Central memory CD4-positive, alpha-beta T cell (primary cell): ENCODE measurements at regions not wholly inside any gene's neighbourhood (a gene's known extent, or its start where the extent isn't known, plus 50 kb on each side); places are given as distances from the start of the nearest gene placed in this dataset.
"Not testable (repeated sequence)": the region's sequence is repeated elsewhere in the genome, so short reads cannot be mapped to it uniquely, and the experiment has no call there.

Experiments used
- DNase-seq: peaks from one replicate; pipeline ENCODE4 v3.0.0; 2022

DNA sequence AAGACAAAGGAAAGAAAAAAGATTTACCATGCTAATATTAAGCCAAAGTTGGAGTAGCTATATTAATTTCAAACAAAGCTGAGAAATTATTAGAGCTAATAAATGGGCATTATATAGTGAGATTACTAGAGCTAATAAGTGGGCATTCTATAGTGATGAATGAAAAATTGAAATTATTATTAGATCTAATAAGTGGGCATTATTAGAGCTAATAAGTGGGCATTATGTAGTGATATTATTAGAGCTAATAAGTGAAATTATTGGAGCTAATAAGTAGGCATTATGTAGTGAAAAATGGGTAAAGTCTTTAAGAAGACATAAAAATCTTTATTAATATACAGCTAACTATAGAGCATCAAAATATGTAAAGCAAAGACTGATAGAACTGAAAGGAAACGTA lies 745.7 kb downstream of the TRIB2 start:
- DNase-seq = no peak

DNA sequence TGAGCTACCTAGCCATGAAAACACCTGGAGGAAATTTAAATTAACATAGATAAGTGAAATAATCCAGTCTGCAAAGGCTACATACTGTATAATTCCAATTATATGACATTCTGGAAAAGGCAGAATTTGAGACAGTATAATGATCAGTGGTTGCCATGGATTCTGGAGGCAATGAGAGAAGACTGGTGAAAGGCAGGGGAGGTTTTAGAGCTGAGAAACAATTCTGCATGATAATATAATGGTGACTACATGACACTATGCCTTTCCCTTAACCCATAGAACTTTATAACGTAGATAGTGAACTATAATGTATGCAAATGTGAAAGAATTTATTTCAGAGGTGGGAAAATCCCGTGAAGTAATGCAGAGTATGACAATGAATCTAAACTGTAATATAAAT lies 749.3 kb downstream of the TRIB2 start:
- no peak for DNase-seq

DNA sequence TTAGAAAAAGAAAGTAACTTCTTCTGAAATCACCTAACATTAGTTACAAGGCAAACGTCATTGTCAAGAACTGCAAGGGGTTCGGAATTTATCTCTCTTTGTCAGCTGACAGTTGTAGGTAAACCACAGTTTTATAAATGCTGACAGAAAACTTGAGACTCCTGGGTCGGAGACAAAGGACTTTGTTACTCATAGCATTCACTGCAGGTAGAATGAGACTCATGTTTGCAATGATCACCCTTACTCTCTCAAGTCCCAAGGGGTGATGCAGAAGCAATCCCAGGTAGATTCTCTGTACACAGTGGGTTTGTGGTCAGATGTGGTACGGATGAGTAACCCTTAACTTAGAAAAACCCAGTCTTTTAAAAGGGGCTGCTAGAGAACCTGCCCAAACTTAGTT lies 757.8 kb downstream of the TRIB2 start:
- DNase-seq = no peak

DNA sequence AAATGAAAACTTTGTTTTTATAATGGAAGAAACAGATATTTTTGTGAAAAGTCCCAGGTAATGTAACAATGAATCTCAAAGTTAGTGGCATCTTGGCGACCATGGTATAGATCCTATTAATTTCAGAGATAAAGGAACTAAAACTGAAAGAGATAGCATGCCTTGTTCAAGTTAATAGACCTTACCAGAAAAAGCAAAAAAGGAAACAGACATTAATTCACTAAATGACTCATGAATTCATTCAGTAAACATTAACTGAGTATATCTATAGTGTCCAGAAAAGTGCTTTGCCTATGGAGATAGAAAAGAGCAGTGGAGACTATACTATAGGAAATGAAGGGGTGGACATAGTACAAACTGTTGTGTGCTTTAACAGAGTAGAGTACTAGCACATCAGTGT lies 763.3 kb downstream of the TRIB2 start:
- DNase-seq = no peak

DNA sequence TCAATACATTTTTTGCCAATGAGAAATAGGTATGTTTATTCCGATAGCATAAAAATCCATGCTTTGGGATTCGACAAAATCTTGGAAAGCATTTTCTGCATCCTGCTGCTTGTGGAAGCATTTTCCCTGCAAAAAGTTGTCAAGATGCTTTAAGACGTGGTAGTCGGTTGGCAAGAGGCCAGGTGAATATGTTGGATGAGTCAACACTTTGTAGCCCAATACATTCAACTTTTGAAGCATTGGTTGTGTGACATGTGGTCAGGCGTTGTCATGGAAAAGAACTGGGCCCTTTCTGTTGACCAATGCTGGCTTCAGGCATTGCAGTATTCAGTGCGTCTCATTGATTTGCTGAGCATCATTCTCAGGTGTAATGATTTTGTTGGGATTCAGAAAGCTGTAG lies 764.5 kb downstream of the TRIB2 start:
- DNase-seq = no peak

DNA sequence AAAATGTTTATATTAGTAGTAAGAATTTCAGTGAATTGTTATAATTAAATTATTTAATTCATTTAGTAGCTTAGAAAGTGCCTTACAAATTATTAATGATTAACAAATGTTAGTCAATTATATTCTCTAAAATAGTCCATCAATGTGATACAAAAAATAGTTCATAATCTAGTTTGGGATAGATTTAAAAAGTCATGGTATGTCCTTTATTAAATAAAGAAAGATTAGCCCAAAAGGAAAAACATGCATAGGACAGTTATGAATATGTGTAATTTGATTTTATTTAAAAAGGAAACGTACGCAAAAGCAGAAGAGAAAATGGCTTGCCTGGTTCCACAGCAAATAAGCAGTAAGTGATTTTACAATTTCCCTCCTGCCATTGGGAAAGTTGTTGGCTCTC lies 768.5 kb downstream of the TRIB2 start:
- DNase-seq = no peak

DNA sequence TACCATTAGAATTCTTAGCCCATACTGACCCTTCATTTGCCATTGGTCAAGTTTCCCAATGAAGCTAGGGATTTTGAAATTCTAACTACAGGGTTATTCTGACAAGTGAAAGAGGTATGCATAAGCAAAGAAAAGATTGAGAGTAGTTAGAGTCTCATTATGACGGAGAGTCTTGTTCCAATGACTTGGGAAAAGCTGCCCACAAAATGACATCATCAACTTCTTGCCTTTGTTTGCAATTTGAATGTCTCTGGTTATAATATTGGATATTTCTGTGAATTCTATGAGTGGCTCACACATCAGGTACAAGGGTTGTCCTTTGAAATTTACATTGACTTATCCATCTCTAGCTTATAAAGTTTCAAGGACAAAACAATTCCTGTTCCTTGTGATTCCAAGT lies 772.2 kb downstream of the TRIB2 start:
- DNase-seq = no peak

DNA sequence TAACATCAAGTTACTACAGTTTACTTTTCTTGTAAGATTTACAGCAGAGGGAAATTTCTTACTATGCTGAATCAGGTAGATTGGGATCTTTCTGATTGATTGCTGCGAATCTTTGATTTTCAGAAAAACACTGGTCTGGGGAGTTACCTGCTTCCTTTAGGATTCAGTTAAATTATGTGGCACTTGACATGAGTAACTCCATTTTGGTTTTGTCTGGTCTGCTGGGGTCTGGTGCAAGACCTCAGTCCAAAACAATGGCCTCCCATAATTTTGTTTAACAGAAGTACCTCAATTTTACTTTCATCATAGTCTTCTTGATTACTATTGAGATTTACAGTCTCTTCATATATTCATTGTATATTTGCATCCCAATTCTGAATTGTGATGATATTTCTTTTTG lies 775.5 kb downstream of the TRIB2 start:
- DNase-seq = no peak

DNA sequence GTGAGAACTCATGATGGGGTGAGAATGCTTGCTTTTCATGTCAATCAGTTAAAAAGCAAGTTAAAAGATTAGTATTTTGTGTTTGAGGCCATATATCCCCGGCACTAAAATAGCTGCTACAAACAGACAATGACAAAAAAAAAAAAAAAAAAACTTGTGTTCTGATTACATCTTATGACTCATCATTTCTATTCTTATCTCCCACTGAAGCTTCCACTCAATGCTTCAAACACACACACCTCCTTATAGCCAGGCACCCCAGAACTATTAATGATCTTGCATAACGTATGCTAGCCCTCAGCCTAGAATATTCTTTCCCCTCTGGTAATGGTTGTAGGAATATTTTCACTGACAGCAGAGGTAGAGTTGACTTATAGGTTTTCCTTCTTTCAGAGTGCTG lies 778.3 kb downstream of the TRIB2 start:
- DNase-seq = no peak

DNA sequence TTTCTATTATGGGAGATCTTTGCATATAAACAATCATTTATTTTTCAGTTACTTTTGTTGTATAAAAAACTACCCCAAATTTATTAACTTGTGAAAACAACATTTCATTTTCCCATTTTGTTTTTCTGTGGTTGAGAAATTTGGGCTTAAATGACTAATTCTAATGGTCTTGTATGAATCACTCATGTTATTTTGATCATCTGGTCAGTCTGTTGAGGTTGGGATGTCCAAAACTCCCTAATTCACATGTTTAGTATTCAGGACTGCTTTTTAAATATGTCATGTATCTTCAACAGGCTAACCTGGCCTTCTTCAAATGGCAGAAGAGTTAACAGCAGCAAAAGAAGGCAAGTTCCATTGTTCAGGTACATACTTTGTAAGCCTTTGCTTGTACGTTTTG lies 788.1 kb downstream of the TRIB2 start:
- DNase-seq = no peak

DNA sequence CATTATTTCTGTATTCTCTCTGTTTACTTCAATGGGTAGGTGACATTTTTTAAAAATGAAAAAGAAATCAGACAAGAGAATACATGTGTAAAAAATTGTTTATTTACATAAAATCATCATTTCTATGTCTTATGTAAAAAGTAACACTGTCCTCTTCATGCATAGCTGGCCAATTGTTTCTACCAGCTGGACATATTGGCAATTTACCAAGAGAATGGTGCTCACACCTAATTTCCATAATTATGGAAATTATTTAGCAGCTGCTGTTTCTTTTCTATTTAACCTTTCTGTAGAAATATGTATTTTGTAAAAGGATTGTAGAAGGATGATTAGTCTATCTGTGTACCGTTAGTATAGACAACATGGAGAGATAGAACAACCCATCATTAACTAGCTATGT lies 791.9 kb downstream of the TRIB2 start:
- DNase-seq = no peak

DNA sequence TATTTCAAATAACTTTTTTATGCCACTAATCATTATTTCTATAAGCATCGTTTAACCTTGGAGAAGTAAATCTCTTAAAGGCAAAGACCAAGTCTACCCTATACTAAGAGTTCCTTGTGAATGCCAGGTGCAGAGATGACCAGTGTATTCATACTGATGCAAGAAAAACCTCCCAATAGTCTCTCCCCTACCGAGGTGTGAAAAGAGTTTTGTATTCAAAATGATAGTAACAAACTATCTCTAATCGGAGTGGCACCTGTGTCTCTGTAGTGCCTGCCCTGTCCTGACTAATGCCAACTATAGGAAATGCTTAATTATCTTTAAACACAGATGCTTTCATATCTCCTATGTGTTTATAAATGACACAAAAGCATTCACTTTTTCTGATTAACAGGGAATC lies 798.5 kb downstream of the TRIB2 start:
- no peak for DNase-seq

DNA sequence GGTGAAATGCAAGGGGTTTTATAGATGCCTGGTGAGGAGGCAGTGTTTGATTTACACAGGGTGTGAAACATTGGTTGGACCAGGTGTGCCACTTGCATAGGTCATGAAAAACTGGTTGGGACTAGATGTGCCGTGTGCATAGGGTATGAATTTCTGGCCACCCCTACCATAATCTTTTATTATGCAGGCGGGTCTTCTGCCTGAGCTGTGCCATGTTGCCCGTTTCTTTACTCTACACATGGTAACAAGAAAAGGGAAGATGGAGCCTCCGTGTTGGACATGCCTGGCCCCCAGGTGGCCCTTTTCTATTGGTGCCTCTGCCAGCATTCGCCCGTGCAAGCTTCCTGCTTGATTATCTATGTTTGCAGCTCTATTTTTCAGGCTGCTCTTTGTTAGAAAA lies 805.4 kb downstream of the TRIB2 start:
- no peak for DNase-seq

DNA sequence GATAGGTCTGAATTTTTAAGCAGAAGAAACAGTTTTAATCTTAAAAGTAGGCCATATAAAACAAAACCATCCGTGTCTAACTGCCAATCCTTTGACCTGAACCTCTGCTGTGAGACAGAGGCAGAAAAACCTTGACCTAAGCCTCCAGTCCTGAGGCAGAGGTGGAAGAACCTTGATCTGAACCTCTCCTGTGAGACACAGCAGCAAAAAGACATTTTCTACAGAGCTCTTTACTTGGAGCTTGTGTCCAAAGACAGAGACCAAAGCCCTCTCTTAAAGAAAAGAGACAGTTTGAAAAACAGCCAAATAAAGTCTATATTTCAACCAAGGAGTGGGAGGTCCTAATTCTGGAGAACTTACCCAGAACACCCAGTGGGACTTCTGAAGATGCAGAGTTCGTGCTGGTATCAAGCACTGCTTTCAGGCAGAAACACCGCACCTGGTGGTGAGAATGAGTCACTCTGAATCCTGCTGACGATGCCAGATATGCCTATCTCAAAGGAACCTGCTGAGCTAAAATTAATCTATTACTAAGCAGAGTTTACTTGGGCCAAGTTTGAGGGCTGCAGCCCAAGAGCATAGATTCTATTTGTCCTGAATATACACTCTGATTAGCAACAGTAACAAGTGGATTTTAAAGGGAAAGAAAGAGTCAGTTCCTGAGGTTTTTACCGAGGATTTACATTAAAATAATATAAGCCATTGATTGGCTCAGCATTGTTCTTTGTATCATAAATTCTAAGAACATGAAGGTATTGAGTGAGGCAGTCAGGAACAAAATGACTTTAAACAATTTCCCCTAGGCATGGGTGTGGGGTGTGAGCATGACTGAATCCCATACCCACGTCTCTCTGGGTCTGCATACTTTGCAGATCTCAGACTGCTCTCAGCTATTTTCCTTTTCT lies 806.4 kb downstream of the TRIB2 start:
- no peak for DNase-seq

DNA sequence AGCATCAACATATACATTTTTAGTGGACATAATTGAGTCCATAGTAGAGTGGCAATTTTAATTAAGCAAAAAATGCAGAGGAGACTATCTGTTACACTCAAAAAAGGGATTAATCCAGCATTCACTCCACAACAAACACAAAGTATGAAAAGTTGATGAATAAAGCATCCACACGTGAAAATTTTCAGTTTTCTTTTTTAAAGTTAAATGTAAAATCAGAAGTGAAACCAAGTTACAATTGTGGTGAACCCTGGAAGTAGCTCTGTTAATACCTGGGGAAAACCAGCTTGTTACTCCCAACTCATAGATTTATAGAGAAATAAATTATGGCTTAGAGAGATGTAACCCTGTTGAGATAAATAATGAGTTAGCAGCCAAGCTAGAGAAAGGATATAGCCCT lies 807.8 kb downstream of the TRIB2 start:
- DNase-seq = no peak

DNA sequence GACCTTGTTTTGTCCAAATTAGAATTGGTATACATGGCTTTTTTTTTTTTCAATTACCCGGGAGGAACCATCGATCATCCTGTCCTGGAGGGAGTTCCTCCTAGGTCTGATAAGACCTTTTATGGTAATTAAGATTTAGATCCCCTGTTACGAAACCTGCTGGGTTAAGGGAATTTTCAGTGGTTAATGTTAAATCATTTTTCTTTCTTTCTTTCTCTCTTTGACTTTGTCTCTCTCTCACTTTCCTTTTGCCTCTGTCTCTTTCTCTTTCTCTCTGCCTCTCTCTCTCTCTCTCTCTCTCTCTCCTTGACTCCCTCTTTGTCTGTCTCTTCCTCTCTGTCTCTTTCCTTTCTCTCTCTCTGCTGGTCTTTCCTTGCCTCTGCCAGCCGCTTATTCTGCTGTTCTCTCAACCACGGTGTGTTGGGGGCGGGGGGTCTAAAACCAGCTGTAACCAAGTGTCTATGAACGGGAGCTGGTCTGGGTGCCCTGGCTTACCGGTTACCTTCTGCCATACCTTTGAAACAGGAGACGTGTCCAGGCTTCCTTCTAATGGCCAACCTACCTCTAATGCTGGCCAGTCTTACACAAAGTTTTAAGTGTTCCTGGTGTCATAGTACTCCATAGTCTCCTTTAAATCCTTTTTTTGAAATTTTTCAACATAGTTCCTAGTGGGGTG lies 815.1 kb downstream of the TRIB2 start:
- DNase-seq = not testable (repeated sequence)

DNA sequence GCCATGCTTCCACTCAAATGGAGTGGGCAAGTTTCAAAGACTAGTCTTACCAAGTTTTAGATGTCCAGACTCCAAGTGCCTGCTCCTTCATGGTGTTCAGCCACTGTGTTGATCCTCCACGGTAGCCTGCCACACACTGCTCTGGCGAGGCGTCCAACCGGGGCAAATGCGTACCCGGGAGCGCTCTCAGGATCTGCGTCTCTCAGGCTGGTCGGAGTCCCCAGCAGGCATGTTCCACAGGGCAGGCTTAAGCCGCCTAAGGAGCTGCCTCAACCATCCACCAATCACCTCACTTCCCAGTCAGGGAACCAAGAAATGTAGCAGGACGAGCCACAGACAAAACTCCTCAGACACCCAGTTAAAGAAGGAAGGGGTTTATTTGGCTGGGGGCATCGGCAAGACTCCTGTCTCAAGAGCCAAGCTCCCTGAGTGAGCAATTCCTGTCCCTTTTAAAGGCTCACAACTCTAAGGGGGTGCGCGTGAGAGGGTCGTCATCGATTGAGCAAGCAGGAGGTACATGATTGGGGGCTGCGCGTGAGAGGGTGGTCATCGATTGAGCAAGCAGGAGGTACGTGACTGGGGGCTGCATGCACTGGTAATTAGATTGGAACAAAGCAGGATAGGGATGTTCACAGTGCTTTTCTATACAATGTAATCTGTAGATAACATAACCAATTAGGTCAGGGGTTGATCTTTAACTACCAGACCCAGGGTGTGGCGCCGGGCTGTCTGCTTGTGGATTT lies 816.2 kb downstream of the TRIB2 start:
- DNase-seq = not testable (repeated sequence)

DNA sequence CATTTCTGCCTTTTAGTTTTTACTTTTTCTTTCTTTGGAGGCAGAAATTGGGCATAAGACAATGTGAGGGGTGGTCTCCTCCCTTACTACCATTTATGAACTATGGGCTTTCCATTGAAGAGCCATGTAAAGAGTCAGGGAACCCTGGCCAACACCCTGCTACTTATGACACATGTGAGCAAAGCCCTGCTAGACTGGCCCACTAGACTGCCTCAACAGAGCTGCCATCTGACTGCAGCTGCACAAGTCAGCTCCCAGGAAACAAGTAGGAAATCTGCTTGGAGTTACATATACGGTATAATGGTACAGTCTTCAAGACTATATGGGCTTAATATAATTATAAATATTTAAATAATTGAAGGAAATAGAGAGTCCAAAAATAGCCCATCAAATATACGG lies 816.8 kb downstream of the TRIB2 start:
- DNase-seq = no peak

DNA sequence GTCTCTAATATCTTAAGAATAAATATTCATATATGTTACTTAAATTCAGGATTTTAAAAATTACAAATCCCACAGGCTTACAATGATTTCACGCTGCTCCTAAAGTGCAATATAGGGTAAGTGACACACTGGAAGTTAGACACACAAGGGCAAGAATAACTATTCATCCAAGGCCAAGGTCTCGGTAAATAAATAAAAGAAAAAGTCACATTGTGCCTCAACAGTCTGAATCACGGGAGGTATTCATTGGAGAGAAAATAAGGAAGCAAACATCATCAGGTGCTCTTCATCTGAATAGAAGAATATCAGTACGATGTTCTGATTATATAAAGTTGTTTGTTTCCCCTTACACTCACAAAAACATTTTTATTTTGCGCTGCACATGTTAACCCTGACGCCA lies 820.2 kb downstream of the TRIB2 start:
- DNase-seq = no peak

DNA sequence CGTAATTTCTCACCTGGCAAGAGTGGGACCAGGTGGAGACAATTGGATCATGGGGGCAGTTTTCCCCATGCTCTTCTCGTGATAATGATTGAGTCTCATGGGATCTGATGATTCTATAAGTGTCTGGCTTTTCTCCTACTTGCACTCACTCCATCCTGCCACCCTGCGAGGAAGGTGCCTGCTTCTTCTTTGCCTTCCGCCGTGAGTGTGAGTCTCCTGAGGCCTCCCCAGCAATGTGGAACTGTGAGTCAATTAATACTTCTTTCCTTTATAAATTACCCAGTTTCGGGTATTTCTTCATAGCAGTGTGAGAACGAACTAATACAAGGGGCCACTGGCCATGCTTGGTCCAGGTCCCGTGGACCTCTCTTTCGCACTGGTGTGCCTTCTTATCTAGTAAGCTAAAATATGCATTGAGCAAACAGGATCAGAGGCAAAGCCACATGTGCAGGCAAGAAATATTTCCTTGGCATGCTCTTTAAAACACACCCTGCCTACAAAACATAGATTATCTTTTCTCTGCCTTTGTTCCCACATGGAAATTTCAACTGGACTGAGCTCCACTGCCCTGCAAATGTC lies 821.1 kb downstream of the TRIB2 start:
- DNase-seq = no peak

DNA sequence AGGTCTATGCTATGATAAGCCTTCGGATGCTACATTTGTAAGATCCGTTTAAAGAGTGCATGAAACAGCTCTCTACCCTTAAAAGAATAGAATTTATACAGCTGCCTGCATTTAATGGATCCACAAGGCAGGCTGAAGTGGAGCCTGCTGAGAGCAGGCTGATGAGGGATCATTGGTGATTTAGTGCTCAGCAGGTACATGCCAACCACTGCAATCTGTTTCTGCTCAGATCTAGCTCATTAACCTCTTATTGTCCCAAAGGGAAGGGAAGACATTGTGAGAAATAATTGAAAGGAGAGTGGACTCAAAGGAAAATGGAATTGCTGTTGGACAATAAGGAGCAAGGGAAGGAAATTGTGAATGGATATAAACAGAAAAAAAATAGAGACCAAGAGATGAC lies 822.6 kb downstream of the TRIB2 start:
- DNase-seq = no peak

DNA sequence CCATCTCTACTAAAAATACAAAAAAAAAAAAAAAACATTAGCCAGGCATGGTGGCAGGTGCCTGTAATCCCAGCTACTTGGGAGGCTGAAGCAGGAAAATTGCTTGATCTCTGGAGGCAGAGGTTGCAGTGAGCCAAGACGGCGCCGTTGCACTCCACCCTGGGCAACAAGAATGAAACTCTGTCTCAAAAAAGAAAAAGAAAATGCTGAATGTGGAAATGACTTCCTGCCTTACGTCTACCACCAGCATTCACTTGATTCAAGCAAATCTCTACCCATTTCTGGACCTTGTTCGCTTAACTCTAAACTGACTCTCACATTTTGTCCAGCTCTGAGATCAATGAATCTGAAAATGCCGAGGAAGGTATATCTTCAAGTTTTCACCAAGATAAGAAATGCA lies 825.3 kb downstream of the TRIB2 start:
- DNase-seq = no peak

DNA sequence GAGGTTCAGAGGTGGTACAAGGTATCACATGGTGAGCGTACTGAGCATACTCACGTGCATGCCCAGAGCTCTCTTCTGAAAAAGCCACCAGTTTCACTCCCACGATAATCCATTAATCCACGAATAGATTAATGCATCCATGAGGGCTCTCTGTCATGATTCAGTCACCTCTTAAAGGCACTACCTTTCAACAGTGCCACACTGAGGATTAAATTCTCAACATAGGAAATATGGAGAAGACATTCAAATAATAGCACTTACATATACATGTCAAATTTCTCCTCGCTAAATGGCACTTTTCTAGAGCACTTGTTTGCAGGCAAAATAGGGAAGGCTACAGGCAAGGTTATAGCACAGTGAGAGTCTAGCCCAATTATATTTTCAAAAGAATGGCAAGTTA lies 825.9 kb downstream of the TRIB2 start:
- DNase-seq = no peak
